Kidney epithelial cell (primary cell): ENCODE measurements at regions not wholly inside any gene's neighbourhood (a gene's known extent, or its start where the extent isn't known, plus 50 kb on each side); places are given as distances from the start of the nearest gene placed in this dataset.

Experiments
- DNase-seq: peaks from one replicate; pipeline ENCODE4 v3.0.0-alpha.2; 2010; ENCODE audit warnings: low read depth
- H3K27me3 ChIP-seq: 2 replicates; pipeline ENCODE4 v1.6.0; 2011; ENCODE audit warnings: low read length; ENCODE audit not compliant: control insufficient read depth, insufficient read depth
- H3K36me3 ChIP-seq: 2 replicates; pipeline ENCODE4 v1.5.1; 2011; ENCODE audit warnings: low read length; ENCODE audit not compliant: control insufficient read depth, insufficient read depth
- H3K4me3 ChIP-seq: 2 replicates; pipeline ENCODE4 v1.5.1; 2011; ENCODE audit warnings: low read depth, mild to moderate bottlenecking, control low read depth, low read length
- TF ChIP-seq, protein P1 (sequence below): IDR thresholded peaks from 2 replicates; pipeline ENCODE4 v1.5.1; 2011; ENCODE audit warnings: mild to moderate bottlenecking, moderate library complexity, low read length, control low read depth, inconsistent platforms; ENCODE audit not compliant: insufficient read depth, poor library complexity, severe bottlenecking

DNA sequence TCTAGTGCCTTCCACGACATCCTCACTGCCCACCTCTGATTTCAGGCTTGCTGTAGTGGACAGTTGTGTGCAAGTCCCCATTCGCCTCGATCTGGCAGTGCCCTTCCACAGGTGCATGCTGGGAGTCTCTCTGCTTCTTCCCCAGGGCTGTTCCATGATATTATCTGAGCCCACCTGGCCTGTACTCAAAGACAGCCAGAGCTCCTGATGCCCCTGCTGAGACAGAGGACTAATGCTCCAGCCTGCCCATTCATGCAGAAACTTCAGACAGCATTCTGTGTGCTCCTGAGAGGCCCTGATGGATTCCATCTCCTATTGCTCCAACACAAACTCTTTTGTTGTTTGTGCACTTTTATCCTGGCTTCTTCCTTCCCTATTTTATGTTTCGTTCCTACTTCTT, 164.8 kb upstream of the PRSS58 start:
- TF ChIP-seq, protein P1, sequence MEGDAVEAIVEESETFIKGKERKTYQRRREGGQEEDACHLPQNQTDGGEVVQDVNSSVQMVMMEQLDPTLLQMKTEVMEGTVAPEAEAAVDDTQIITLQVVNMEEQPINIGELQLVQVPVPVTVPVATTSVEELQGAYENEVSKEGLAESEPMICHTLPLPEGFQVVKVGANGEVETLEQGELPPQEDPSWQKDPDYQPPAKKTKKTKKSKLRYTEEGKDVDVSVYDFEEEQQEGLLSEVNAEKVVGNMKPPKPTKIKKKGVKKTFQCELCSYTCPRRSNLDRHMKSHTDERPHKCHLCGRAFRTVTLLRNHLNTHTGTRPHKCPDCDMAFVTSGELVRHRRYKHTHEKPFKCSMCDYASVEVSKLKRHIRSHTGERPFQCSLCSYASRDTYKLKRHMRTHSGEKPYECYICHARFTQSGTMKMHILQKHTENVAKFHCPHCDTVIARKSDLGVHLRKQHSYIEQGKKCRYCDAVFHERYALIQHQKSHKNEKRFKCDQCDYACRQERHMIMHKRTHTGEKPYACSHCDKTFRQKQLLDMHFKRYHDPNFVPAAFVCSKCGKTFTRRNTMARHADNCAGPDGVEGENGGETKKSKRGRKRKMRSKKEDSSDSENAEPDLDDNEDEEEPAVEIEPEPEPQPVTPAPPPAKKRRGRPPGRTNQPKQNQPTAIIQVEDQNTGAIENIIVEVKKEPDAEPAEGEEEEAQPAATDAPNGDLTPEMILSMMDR = no peak
- Histone ChIP-seq H3K4me3 (no peak overlapping the region), H3K36me3 (no peaks in the 10 kb centered on the region), H3K27me3 (no peaks in the 10 kb centered on the region)
- no peak for DNase-seq

DNA sequence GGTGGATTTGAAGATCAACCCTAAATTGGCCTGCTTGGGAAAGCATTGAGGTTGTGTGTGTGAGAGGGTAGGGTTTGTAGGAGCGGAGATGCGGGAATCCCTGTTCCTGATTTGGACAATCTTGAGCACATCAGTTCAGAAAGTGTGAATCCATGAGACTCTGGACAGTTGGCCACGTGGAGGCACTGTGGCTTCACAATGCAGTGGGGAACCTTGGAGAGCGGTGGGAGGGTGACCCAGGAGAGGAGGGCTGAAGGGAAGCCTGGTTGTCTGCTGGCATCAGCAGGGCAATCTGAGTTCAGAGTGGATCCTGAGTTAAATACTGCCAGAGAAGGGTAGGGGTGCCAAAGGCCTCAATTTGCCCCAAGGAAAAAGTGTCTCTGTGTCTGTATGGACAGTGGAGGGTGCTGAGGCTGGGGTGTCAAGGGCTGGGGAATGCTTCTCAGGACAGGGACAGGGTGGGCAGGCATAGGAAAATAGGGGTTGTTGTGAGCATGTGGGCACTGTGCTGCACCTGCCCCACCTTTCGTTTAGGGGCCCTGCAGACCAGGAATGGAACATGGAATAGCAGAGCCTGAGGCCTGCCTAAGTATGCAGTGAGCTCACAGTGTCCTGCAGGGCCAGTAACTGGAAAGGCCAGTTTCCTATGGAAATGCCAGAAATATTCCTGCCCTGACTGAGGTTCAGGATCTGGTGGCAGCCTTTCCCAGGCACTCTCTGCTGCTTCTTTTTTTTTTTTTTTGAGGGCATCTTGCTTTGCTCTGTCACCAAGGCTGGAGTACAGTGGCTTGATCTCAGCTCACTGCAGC, 162.9 kb upstream of the PRSS58 start:
- H3K4me3 ChIP-seq = no peak overlapping the region
- no peaks in the 10 kb centered on the region for H3K27me3 ChIP-seq
- no peaks in the 10 kb centered on the region for H3K36me3 ChIP-seq
- DNase-seq = no peak
- TF ChIP-seq, protein P1 = peak; percentile 56

DNA sequence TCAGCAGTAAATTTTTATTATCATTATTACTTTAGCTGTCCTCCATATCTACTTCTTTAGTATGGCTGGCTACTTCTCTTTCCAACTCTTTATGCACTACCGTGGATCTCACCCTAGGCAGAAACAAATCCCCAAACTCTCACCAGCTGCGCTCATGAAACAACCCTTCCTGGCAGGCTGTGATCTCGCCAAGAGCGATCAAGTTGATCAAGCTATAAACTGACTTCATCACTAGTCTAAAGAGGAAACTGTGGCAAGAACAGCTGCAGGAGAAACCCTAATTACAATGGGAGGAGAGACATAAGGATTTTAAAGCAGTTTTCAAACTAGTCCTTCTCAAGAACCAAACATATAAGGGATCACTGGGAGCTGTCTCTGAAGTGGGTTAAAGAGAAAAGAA, 160.5 kb upstream of the PRSS58 start:
- TF ChIP-seq, protein P1 = no peak
- H3K27me3 ChIP-seq = no peaks in the 10 kb centered on the region
- H3K4me3 ChIP-seq = no peak overlapping the region
- no peaks in the 10 kb centered on the region for H3K36me3 ChIP-seq
- DNase-seq = no peak

GRCh38 chr7:142414915-142415314, 157.1 kb upstream of the PRSS58 start:
- Histone ChIP-seq H3K4me3 (no peak overlapping the region), H3K27me3 (no peaks in the 10 kb centered on the region), H3K36me3 (no peaks in the 10 kb centered on the region)
- DNase-seq = no peak
- TF ChIP-seq, protein P1 = no peak

- H3K27me3 ChIP-seq = no peaks in the 10 kb centered on the region
- H3K36me3 ChIP-seq = no peaks in the 10 kb centered on the region
- no peak overlapping the region for H3K4me3 ChIP-seq
- TF ChIP-seq, protein P1 = no peak
- DNase-seq = no peak
Measured at GRCh38 chr7:142414135-142414534, 156.3 kb upstream of the PRSS58 start.
